ENCODE measurements at regions not wholly inside any gene's neighbourhood (a gene's known extent, or its start where the extent isn't known, plus 50 kb on each side); places are given as distances from the start of the nearest gene placed in this dataset.

DNA sequence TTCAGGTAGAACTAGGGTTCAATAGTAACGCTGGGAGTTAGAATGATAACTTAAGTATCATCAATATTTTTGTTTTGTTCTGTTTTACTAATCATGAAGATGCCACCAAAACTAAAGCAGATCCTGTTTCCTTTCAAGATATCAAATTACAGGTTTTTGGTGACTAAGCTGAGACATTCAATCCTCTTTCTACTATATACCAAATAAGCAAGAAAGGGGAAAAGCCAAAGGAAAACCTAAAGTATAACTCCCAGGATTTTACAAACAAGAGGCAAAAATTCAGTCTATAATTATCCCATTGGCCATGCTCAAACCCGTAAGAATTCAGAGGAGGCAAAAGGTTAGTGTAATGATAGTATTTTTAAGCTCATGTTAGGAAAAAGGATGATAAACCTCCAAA, 175.2 kb upstream of the CCDC150 start:
- ChIA-PET POLR2A (no interaction called here), CTCF (ENCODE audit: low intra/inter-chr PET ratio) (no interaction called here)
- Histone ChIP-seq H3K9ac (ENCODE audit: insufficient read depth in 1 of 2, low read depth in 2 of 2, low read length in 2 of 2) (no peak overlapping the region), H3K4me3 (no peak overlapping the region), H3K27ac (ENCODE audit: extremely low read depth, low read depth, low read length) (no peak overlapping the region), H3K4me2 (ENCODE audit: insufficient read depth, low read length) (no peak overlapping the region), H3K79me2 (ENCODE audit: control insufficient read depth, insufficient read depth, low read length) (no peaks in the 10 kb centered on the region), H3K27me3 (ENCODE audit: control insufficient read depth in 2 of 2, insufficient read depth in 2 of 2, low read length in 2 of 2) (no peaks in the 10 kb centered on the region; a peak in 1 of 5 replicates), H3K9me1 (ENCODE audit: control insufficient read depth, insufficient read depth, low read length) (no peaks in the 10 kb centered on the region), H4K20me1 (replicated peaks; ENCODE audit: control insufficient read depth, insufficient read depth, low read length) (no peaks in the 10 kb centered on the region), H3K36me3 (ENCODE audit: control insufficient read depth, insufficient read depth, low read length) (no peaks in the 10 kb centered on the region), H3K4me1 (replicated peaks in 1 of 2; ENCODE audit: control insufficient read depth in 2 of 2, insufficient read depth in 2 of 2, low read length in 2 of 2) (no peaks in the 10 kb centered on the region; a peak in 2 of 5 replicates), H2AFZ (ENCODE audit: low read depth, low read length) (no peak overlapping the region), H3K9me3 (replicated peaks; ENCODE audit: control insufficient read depth, insufficient read depth, low read depth, low read length) (no peaks in the 10 kb centered on the region)
- no peak for DNase-seq (ENCODE audit: extremely low read depth in 1 of 4, low spot score in 3 of 4)
- intact Hi-C loops (cut with micrococcal nuclease), result no loop called here
- no peak for FAIRE-seq
- WGBS (ENCODE audit: insufficient coverage, low coverage, missing lambda C conversion rate), result 11% methylated on average over 2 of the region's 2 CpGs
- BruUV-seq (replicated peaks), result no TSS peak
- in situ Hi-C loops (cut with MboI), result loop anchor here (10.0 kb wide), 1 partner anchor 330 kb away; no protein-coding TSS in a partner anchor
- TF ChIP-seq TAF1 (IDR thresholded peaks at IDR 0.05; ENCODE audit: control insufficient read depth, extremely low read depth, insufficient read depth, low read length, severe bottlenecking), result no peak
- TF ChIP-seq ZNF12 (CRISPR knock-in tag; IDR thresholded peaks at IDR 0.05), result no peak
- TF ChIP-seq KLF1 (tag; IDR thresholded peaks at IDR 0.05), result no peak
- no peak for TF ChIP-seq ZZZ3 (IDR thresholded peaks at IDR 0.05)
- no peak for TF ChIP-seq TAF7 (tag; IDR thresholded peaks at IDR 0.05)
- no peak for TF ChIP-seq SMAD2 (IDR thresholded peaks at IDR 0.05; ENCODE audit: low read depth, low read length)
- TF ChIP-seq TEAD4 (IDR thresholded peaks at IDR 0.05; ENCODE audit: low read length), result no peak
- TF ChIP-seq TEAD4 (CRISPR knock-in tag; IDR thresholded peaks at IDR 0.05; ENCODE audit: borderline replicate concordance), result no peak
- no peak for TF ChIP-seq ID3 (CRISPR knock-in tag; IDR thresholded peaks at IDR 0.05)
- TF ChIP-seq ID3 (tag; IDR thresholded peaks at IDR 0.05), result no peak
- no peak for TF ChIP-seq ELF1 (tag; IDR thresholded peaks at IDR 0.05)
- no peak for TF ChIP-seq ERF (CRISPR knock-in tag; IDR thresholded peaks at IDR 0.05)
- no peak for TF ChIP-seq SNRNP70 (optimal IDR thresholded peaks at IDR 0.05; ENCODE audit: low read depth, low read length)
- TF ChIP-seq BDP1 (IDR thresholded peaks at IDR 0.05; ENCODE audit: insufficient read depth, insufficient read length), result no peak
- no peak for TF ChIP-seq MTA1 (IDR thresholded peaks at IDR 0.05; ENCODE audit: borderline replicate concordance)
- TF ChIP-seq SRF (CRISPR knock-in tag; IDR thresholded peaks at IDR 0.05), result no peak
- TF ChIP-seq, protein P1, sequence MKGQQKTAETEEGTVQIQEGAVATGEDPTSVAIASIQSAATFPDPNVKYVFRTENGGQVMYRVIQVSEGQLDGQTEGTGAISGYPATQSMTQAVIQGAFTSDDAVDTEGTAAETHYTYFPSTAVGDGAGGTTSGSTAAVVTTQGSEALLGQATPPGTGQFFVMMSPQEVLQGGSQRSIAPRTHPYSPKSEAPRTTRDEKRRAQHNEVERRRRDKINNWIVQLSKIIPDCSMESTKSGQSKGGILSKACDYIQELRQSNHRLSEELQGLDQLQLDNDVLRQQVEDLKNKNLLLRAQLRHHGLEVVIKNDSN (CRISPR knock-in tag; IDR thresholded peaks at IDR 0.05), result no peak
- ATAC-seq, result no peak
